Trophoblast cell (in vitro differentiated cells and primary cell): ENCODE measurements at regions not wholly inside any gene's neighbourhood (a gene's known extent, or its start where the extent isn't known, plus 50 kb on each side); places are given as distances from the start of the nearest gene placed in this dataset.

Source experiments
- DNase-seq, 2 donors: peaks; one replicate each; pipeline ENCODE4 v3.0.0-alpha.2; 2016
- H2AFZ ChIP-seq: 2 replicates; pipeline ENCODE4 v1.6.1; 2013; ENCODE audit warnings: low read length, moderate library complexity, mild to moderate bottlenecking; ENCODE audit not compliant: insufficient read depth, poor library complexity
- H2AK5ac ChIP-seq: 2 replicates; pipeline ENCODE4 v1.6.1; 2013; ENCODE audit warnings: mild to moderate bottlenecking, low read length
- H2BK120ac ChIP-seq: 2 replicates; pipeline ENCODE4 v1.6.1; 2013; ENCODE audit warnings: low read length, mild to moderate bottlenecking, moderate library complexity; ENCODE audit not compliant: insufficient read depth, poor library complexity
- H2BK12ac ChIP-seq: 2 replicates; pipeline ENCODE4 v1.6.1; 2013; ENCODE audit warnings: mild to moderate bottlenecking, low read length, moderate library complexity
- H2BK5ac ChIP-seq: 2 replicates; pipeline ENCODE4 v1.6.1; 2013; ENCODE audit warnings: low read length, low read depth, moderate library complexity, mild to moderate bottlenecking; ENCODE audit not compliant: poor library complexity
- H3K14ac ChIP-seq: 2 replicates; pipeline ENCODE4 v1.6.1; 2013; ENCODE audit warnings: mild to moderate bottlenecking, low read length
- H3K18ac ChIP-seq: 2 replicates; pipeline ENCODE4 v1.6.1; 2013; ENCODE audit warnings: mild to moderate bottlenecking, low read length
- H3K23ac ChIP-seq: 2 replicates; pipeline ENCODE4 v1.6.1; 2013; ENCODE audit warnings: low read length
- H3K27ac ChIP-seq: 2 replicates; pipeline ENCODE4 v1.5.1; 2013; ENCODE audit warnings: low read depth, mild to moderate bottlenecking, inconsistent platforms, low read length, moderate library complexity
- H3K27me3 ChIP-seq: 2 replicates; pipeline ENCODE4 v1.6.1; 2013; ENCODE audit warnings: inconsistent platforms, mild to moderate bottlenecking, low read length, moderate library complexity; ENCODE audit not compliant: insufficient read depth
- H3K36me3 ChIP-seq, 2 experiments: 1 replicate in 1 of 2; 2 replicates in 1 of 2; pipeline ENCODE4 v1.6.1; 2013; ENCODE audit warnings: low read length in 2 of 2, mild to moderate bottlenecking in 2 of 2, moderate library complexity in 1 of 2; ENCODE audit not compliant: insufficient read depth in 2 of 2, control insufficient read depth in 1 of 2
- H3K4ac ChIP-seq: 2 replicates; pipeline ENCODE4 v1.6.1; 2013; ENCODE audit warnings: low read depth, mild to moderate bottlenecking, low read length, moderate library complexity
- H3K4me1 ChIP-seq, 2 experiments: 1 replicate in 1 of 2; 2 replicates in 1 of 2; pipeline ENCODE4 v1.6.1; 2013; ENCODE audit warnings: low read length in 2 of 2, mild to moderate bottlenecking in 2 of 2, moderate library complexity in 1 of 2; ENCODE audit not compliant: insufficient read depth in 2 of 2, control insufficient read depth in 1 of 2
- H3K4me2 ChIP-seq: 2 replicates; pipeline ENCODE4 v1.6.1; 2013; ENCODE audit warnings: inconsistent platforms, mild to moderate bottlenecking, low read length, moderate library complexity
- H3K4me3 ChIP-seq: 2 replicates; pipeline ENCODE4 v1.5.1; 2013; ENCODE audit warnings: mild to moderate bottlenecking, low read depth, low read length, inconsistent platforms
- H3K79me1 ChIP-seq: one replicate; pipeline ENCODE4 v1.6.1; 2013; ENCODE audit warnings: low read length
- H3K79me2 ChIP-seq: 2 replicates; pipeline ENCODE4 v1.6.1; 2013; ENCODE audit warnings: low read length, mild to moderate bottlenecking; ENCODE audit not compliant: control insufficient read depth, insufficient read depth, poor library complexity
- H3K9ac ChIP-seq: 2 replicates; pipeline ENCODE4 v1.6.1; 2013; ENCODE audit warnings: mild to moderate bottlenecking, low read length
- H3K9me3 ChIP-seq: 2 replicates; pipeline ENCODE4 v1.6.1; 2013; ENCODE audit warnings: low read depth, mild to moderate bottlenecking, control low read depth, inconsistent platforms, low read length; ENCODE audit not compliant: insufficient read depth
- H4K12ac ChIP-seq: 2 replicates; pipeline ENCODE4 v1.6.1; 2013; ENCODE audit warnings: low read depth, mild to moderate bottlenecking, low read length, moderate library complexity
- H4K8ac ChIP-seq: 2 replicates; pipeline ENCODE4 v1.6.1; 2013; ENCODE audit warnings: low read depth, mild to moderate bottlenecking, low read length, moderate library complexity
- H4K91ac ChIP-seq: one replicate; pipeline ENCODE4 v1.6.1; 2013; ENCODE audit warnings: low read depth, mild to moderate bottlenecking, low read length, moderate library complexity
- WGBS: extraction: QIAGEN DNeasy Blood & Tissue Kit; methylation state at CpG from one replicate; pipeline ENCODE4 v1.1.7; 2013; ENCODE audit warnings: missing lambda C conversion rate; ENCODE audit not compliant: insufficient read length, insufficient coverage; ENCODE audit errors: extremely low coverage; 5-methylcytosine and 5-hydroxymethylcytosine counted together

DNA sequence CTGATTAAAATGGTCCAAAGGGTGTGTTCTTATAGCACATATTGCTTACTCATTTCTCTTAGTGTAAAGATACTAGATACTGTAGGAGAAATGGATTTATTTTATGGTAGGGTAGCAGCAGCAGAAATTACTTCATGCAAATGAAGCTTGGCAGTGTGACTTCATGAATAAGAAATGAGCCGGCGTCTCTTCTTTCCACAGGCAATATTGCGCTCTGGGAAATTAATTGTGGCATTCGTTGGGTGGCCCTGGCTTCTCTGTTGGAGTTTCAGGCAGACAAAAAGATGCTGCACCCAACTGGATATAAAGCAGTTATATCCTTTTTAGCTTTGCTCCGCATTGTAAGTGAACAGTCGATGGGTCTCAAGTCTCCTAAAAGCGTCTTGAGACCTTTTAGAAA, 211.0 kb upstream of the NAV2 start:
- no peak overlapping the region for H2BK5ac ChIP-seq

DNA sequence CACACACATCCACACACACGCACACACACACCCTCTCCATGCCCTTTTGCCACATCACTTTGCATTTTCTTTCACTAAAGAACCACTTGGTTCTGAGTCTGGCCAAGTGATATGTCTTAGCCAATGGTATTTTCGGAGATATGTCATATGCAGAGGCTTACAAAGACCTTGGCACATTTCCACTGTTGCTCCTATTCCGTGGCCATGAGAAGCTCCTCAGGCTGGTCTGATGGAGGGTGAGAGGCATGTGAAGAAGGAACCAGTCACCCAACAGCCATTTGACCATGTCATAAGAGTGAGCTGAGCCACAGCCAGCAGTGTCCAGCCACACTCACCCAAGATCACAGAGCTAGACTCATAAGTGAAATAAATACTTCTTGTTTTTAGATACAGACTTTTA, 212.6 kb upstream of the NAV2 start:
- H2AK5ac ChIP-seq = no peak overlapping the region
- no peak overlapping the region for H4K8ac ChIP-seq
- no peaks in the 10 kb centered on the region for H3K79me2 ChIP-seq
- H4K91ac ChIP-seq = no peak overlapping the region
- H3K23ac ChIP-seq = no peak overlapping the region
- H3K4me1 ChIP-seq = no peaks in the 10 kb centered on the region
- H3K4me3 ChIP-seq = no peak overlapping the region
- H3K4me2 ChIP-seq = no peak overlapping the region
- H3K9me3 ChIP-seq = no peaks in the 10 kb centered on the region
- no peak overlapping the region for H3K18ac ChIP-seq
- DNase-seq = peak in 1 of 2 donors; percentile 82
- H3K14ac ChIP-seq = no peak overlapping the region
- H3K27me3 ChIP-seq = no peaks in the 10 kb centered on the region
- no peak overlapping the region for H3K9ac ChIP-seq
- H3K36me3 ChIP-seq = no peaks in the 10 kb centered on the region
- H2BK5ac ChIP-seq = no peak overlapping the region
- WGBS = no CpG with 5 or more reads among the region's 3 CpGs
- no peaks in the 10 kb centered on the region for H3K79me1 ChIP-seq
- H2BK12ac ChIP-seq = no peak overlapping the region
- H2AFZ ChIP-seq = no peak overlapping the region
- H3K4ac ChIP-seq = no peak overlapping the region
- no peak overlapping the region for H2BK120ac ChIP-seq
- no peak overlapping the region for H3K27ac ChIP-seq
- H4K12ac ChIP-seq = no peak overlapping the region

More for the DNA sequence above, 211.0 kb upstream of the NAV2 start:
- H3K79me2 ChIP-seq = no peaks in the 10 kb centered on the region
- no peaks in the 10 kb centered on the region for H3K4me1 ChIP-seq
- H2BK120ac ChIP-seq = no peak overlapping the region
- H3K4me3 ChIP-seq = no peak overlapping the region
- H3K36me3 ChIP-seq = no peaks in the 10 kb centered on the region
- H3K14ac ChIP-seq = no peak overlapping the region
- H3K4ac ChIP-seq = no peak overlapping the region
- H4K91ac ChIP-seq = no peak overlapping the region
- no peak overlapping the region for H3K4me2 ChIP-seq
- no peak overlapping the region for H4K12ac ChIP-seq
- H2BK12ac ChIP-seq = no peak overlapping the region
- no peaks in the 10 kb centered on the region for H3K27me3 ChIP-seq
- H3K9me3 ChIP-seq = no peaks in the 10 kb centered on the region
- no peak overlapping the region for H3K18ac ChIP-seq
- H3K79me1 ChIP-seq = no peaks in the 10 kb centered on the region
- no peak for DNase-seq
- no CpG with 5 or more reads among the region's 7 CpGs for WGBS
- H3K9ac ChIP-seq = no peak overlapping the region
- no peak overlapping the region for H2AFZ ChIP-seq
- H3K27ac ChIP-seq = no peak overlapping the region
- no peak overlapping the region for H4K8ac ChIP-seq
- H3K23ac ChIP-seq = no peak overlapping the region
- no peak overlapping the region for H2AK5ac ChIP-seq

DNA sequence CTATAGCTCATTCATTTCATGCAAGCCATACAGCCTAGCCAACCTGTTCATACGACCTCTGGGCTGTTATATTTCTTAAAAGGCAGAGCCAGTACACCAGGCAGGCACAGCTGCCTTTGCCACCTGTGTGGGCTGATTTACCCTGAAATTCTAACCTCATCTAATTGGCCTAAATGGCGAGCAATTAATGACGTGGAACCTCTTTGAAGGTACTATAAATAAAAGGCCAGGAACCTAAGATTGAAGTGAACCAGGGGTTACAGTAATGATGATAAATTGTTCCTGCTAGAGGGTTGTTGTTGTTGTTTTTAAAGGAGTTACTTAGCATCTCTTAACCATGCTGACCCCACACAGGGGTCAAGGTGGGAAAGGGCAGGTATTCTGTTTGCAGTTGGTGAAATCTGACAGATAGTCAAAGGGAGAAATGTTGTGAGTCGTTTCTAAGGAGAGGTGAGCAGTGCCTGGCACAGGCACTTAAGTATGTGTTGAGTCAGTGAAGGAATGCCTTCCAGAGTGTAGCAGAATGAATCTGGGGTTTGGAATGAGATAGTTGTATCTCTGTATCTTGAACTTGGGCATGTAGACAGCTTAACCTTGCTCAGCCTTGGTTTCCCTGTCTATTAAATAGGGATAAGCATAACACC, 213.5 kb upstream of the NAV2 start:
- no peak overlapping the region for H2BK12ac ChIP-seq
- no CpG with 5 or more reads among the region's 4 CpGs for WGBS

DNA sequence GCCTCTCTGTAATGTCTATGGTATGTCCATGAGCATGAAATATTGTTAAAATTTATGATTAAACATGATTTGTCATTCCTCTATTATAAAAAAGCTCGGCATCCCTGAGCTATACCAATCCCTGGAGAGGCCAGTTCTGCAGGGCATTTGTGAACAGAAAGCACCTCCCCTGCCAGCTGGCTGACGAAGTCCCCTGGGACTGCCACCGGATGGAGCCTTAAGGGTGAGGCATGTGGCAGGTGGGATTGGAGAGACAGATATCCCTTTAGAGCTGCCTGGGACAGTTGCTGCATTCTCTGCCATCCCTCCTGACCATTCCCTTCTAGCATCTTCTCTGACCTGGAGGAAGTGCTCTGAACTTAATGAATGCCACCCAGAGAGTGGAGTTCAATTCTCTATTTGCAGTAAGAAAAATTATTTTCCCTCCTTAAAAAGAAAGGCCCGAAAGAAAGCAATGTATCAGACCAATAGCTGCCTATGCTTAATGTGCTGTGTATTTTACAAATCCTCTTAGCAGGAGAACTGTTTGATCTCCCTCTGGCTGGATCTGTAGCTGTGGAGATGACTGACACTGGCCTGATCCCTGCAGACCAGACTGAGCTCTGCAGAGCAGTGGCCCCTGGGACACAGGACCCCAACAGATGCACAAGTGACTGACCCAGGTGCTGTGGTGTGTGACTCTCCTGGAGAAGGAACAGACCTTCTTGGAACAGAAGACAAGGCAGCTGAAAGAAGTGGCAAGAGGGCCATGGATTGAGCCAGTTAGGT, 219.0 kb upstream of the NAV2 start:
- H3K79me1 ChIP-seq = no peaks in the 10 kb centered on the region
- no peaks in the 10 kb centered on the region for H3K4me1 ChIP-seq
- H3K9me3 ChIP-seq = peaks cover 2% of the 10 kb centered on the region
- H3K23ac ChIP-seq = no peak overlapping the region
- no peak overlapping the region for H2BK120ac ChIP-seq
- no peak overlapping the region for H3K14ac ChIP-seq
- H3K9ac ChIP-seq = no peak overlapping the region
- no peak overlapping the region for H2BK5ac ChIP-seq
- H2BK12ac ChIP-seq = no peak overlapping the region
- H2AK5ac ChIP-seq = no peak overlapping the region
- H4K12ac ChIP-seq = no peak overlapping the region
- H4K91ac ChIP-seq = no peak overlapping the region
- no peak overlapping the region for H3K27ac ChIP-seq
- no peak overlapping the region for H3K4me2 ChIP-seq
- no peak overlapping the region for H3K4me3 ChIP-seq
- no peaks in the 10 kb centered on the region for H3K79me2 ChIP-seq
- no peak overlapping the region for H3K18ac ChIP-seq
- no peak overlapping the region for H3K4ac ChIP-seq
- H4K8ac ChIP-seq = no peak overlapping the region
- H3K27me3 ChIP-seq = no peaks in the 10 kb centered on the region
- no peak for DNase-seq
- H2AFZ ChIP-seq = no peak overlapping the region
- no peaks in the 10 kb centered on the region for H3K36me3 ChIP-seq
- WGBS = no CpG with 5 or more reads among the region's 4 CpGs

More for the DNA sequence above, 213.5 kb upstream of the NAV2 start:
- Histone ChIP-seq H3K4me3 (no peak overlapping the region), H4K8ac (no peak overlapping the region), H3K36me3 (no peaks in the 10 kb centered on the region), H3K23ac (no peak overlapping the region), H4K91ac (no peak overlapping the region), H3K27ac (no peak overlapping the region), H3K4me2 (no peak overlapping the region), H3K4ac (no peak overlapping the region), H3K79me2 (no peaks in the 10 kb centered on the region), H3K9me3 (peaks cover 2% of the 10 kb centered on the region), H3K27me3 (no peaks in the 10 kb centered on the region), H2BK120ac (no peak overlapping the region), H2BK5ac (no peak overlapping the region), H2AK5ac (no peak overlapping the region), H3K18ac (no peak overlapping the region), H3K9ac (no peak overlapping the region), H3K4me1 (no peaks in the 10 kb centered on the region), H4K12ac (no peak overlapping the region), H2AFZ (no peak overlapping the region), H3K79me1 (no peaks in the 10 kb centered on the region), H3K14ac (no peak overlapping the region)
- peak in 1 of 2 donors; percentile 57 for DNase-seq
